NCI-H2029 (cell line): ENCODE measurements at regions not wholly inside any gene's neighbourhood (a gene's known extent, or its start where the extent isn't known, plus 50 kb on each side); places are given as distances from the start of the nearest gene placed in this dataset.

Experiments
- DNase-seq: peaks from one replicate; lab custom pipeline; 2025; lab: John Stamatoyannopoulos, UW

DNA sequence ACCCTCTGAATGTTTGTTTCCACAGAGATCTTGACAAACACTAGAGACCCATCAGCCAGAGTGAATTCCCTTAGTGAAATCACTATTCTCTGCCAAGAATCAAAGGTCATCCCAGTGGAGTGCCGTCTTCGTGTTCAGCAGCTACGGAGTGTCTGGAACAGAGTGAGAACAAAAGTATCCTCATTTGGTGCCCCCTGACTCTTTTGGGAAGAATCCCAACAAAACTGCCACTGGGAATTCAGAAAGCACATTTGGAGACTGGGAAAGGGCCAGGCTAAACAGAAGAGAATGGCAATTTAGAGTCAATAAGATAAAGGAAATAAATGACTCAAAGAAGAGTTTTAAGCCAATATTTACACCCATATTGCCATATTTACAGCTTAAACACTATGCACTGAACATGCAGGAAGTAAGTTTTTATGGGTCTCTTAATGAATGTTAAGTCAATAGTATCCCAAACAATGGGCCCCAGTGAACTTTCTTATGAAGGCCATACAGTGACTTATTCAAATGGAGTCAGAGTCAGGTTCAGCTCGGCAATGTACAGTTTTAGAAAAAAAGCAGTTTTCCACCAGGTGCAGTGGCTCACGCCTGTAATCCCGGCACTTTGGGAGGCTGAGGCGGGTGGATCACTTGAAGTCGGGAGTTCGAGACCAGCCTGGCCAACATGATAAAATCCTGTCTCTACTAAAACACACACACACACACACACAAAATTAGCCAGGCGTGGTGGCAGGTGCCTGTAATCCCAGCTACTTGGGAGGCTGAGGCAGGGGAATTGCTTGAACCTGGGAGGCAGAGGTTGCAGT is 392.6 kb downstream of the KLF5 start:
- no peak for DNase-seq

GRCh38 chr13:73450583-73450982 is 391.8 kb downstream of the KLF5 start:
- no peak for DNase-seq

- no peak for DNase-seq
These were observed 390.4 kb downstream of the KLF5 start for GRCh38 chr13:73449252-73449651.

DNA sequence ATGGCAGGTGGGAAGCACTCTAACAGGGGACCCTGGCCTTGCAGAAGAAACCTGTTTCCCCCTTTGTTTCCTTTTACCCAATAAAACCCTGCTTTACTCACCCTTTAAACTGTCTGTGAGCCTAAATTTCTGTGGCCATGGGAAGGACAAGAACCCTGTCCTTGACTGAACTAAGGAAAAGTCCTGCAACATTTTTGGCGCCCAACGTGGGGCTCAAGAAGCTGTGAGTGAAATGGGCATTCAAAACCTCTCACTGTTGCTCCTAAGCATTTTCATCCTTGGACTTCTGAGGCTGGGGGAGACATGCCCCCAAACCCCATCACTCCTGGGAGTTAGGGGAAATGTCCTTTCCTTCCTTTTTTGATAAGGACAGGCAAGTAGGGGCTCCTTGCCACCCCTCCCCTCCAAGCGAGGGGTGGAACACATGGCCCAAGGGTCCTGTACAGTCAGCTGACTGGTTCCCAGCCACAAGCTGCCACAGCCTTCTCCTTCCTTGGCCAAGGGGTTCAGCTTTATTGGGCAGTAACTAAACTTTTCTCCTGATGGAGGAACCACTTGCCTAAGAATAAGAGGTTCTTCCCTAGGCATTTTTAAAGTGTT is 381.6 kb downstream of the KLF5 start:
- DNase-seq = no peak

DNA sequence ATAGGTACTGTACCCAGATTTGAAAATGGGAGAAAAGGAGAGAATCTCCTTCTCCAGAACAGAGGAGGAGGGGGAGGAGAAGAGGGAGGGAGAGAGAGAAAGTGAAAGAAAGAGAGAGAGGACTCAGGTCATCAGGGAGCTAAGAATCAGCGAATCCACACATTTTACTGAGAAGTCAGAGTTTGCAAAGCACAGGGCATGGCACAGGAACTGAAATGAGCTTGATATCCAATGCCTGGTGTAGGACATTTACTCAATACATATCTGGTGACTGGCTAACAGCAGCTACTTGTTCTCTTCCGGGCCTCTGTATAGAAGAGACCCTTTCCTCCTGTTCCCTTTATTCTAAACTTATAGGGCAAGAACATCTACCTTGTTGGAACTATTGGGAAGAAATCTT is 375.1 kb downstream of the KLF5 start:
- DNase-seq = no peak

DNA sequence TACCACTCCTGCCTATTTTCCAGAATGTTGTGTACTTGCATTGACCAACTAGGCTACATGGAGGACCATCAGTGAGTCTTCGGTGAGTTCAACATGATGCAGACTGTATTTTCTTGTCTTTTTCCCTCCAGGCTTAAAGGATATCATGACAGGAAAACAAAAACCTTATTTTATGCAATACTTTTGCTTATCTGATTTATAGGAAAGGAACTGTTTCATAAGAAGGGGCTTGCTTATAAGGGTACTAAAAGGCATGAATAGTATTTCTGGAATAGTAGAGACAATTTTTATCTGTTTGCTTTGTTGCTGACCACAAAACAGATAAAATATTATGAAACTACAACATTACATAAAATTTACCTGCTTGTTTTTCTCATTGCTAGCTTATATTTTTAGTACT is 374.7 kb downstream of the KLF5 start:
- no peak for DNase-seq

- no peak for DNase-seq
These were observed 370.9 kb downstream of the KLF5 start for GRCh38 chr13:73429701-73430100.

DNA sequence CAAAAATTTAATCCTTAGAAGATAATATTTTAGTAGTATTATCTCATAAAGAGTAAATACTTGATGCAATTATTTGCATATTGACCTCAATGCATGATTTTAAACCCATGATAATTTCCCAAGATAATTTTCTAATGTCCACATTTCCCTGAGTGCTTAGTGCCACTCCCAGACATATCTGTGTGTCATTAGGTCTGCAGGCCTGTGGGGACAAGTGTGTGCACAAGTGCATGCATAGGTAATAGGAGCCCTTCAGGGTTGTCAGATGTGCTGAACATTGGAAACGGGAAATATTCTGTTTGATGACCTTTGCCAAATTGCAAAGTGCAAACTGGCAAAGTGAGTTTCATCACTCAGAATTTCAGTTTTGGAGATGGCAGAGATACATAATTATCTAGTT is 369.9 kb downstream of the KLF5 start:
- no peak for DNase-seq

DNA sequence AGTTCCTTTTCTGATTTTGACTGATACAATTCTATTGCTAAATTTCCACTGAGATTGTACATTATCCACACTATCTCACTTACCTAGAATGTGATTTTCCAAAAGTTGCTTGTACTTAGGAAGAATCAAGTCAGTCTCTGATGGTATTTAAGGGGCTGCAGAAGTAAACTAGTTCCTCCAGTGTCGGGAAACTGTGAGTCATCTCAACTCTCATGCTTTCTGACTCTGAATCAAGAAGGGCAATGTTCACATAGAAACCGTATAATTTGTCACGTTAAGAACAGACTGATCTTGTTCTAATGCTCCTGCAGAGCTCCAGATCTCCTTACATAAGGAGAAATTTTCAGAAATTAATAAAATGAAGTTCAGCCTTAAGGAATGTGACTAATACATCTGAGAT is 369.3 kb downstream of the KLF5 start:
- DNase-seq = no peak

DNA sequence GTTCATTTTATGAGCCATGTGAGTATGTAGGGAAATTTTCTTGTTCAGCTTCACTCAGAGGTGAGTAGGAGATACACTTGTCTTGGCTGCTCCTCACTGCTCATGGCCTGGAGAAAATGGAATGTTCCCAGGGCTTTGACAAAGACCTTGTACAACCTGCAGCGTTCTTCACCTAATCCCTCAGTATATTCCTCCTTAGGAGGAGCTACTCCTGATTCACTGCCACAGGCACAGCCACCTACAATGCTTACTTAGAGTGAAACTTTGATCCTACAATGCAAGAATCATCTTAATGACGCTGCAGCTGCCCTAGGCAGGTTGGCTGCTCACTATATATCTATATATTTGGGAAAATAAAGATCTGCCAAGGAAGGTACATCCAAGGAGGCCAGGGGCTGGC is 364.2 kb downstream of the KLF5 start:
- DNase-seq = no peak

GRCh38 chr13:73421310-73421912 is 362.6 kb downstream of the KLF5 start:
- DNase-seq = peak; percentile 72

DNA sequence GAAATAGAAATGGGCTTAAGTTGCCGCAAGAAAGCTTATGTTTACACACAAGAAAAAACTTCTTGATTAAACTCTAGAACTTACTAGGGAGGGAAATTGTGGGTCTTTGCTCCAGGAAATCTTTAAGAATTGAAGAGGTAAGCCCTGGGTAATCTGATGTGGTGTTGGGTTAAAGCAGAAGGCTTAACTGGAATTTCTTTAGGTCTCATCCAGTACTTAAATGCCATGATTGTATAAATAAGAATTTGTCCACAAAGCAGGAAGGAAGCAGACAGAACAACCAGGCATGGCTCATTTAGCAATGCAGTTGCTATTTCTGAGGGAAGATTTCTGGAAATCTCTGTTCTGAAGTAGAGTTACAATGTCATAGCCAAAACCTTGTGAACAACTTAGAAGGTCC is 360.4 kb downstream of the KLF5 start:
- DNase-seq = no peak

DNA sequence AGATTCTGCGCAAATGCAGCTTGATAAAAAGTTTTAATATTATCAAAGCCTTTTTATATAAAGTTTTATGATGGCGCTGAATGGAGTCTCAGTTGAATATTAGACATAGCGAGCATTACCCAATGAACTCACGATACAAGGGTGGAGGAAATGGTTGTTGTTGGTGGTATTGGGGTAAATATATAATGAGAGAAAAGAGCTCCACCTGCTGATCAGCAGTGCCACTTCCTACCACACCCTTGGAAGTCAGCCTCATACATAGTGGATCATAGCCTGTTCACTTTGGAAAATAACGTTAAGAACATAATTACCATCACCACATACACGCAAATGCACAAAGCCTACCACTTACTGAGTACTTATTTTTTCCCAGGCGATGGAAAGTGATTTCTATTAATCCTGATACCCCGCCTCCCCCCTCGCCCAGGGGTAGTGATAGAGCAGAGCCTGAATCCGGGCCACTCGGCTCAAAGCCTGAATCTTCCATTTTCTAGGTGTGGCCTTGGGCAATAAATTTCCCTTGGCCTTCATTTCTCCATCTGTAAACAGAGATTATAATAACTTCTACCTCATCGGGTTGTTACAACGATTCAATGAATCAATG is 358.3 kb downstream of the KLF5 start:
- no peak for DNase-seq

DNA sequence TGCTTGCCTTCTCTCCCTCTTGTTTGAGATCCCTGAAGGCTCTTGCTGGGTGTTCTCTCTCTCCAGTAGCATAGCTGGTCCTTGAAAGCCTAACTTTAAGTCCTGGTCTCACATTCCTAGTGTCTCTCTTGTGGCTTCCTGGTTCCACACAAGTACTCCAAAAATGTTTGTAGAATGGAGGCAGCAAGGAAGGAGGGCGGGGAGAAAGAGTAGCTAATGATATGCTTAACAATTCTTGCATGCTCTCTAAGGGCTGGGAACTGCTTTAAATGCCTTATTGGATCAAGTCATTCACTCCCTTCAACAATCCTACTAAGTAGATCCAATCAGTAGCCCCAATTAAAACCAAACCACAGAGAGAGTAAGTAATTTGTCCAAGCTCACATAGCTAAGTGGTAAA is 357.3 kb downstream of the KLF5 start:
- no peak for DNase-seq

GRCh38 chr13:73413656-73414055 is 354.9 kb downstream of the KLF5 start:
- no peak for DNase-seq

GRCh38 chr13:73412933-73413332 is 354.1 kb downstream of the KLF5 start:
- no peak for DNase-seq

DNA sequence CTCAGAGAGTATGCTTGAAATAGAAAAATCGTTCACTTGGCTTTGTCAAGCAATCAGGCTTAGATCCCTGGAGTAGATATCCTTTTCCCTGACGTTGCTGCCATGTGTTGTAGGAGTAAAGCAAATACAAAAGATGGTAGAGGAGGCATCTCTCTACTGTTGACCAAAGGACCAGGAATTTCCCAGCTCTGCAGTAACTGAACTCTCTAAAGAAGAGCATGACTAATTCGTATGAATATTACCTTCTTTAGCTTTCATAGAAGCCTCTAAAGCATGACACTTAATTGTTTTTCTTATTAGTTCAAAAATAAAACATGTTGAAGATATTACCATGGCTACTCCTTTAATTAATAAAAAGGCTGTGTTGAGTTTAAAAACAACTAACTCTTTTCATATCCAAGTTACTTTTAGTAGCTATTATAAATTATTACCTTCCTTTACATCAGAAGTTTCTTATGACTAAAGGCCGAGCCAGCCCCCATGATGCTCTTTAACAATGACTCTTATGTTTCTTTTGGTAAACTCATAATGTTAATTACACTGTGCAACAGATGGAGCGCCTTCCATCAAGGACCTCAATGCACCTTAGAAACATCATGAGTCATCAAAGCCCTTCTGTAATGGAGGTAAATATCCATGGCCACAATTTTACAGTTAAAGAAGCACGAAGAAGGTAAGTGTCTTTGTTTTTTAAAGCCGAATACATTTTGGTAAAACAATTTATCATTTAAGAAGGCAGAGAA is 352.4 kb downstream of the KLF5 start:
- no peak for DNase-seq

DNA sequence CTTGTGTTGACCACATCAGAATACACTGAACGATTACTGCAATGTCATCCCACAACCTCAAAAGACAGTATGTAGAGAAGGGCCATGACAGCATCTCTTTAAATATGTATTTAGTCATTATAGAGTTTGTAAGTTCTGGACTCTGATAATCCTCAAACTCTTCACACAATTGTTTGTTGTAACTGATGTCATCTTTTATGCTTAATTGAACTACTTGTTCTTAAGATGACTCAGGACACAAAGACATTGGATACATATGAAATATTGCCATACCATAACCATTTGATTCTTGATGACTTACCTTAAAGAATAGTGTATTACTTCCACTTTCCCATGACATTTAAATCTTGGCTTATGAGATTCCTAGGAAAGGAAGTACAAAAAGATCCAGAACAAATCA is 347.6 kb downstream of the KLF5 start:
- DNase-seq = no peak

GRCh38 chr13:73404581-73404980 is 345.8 kb downstream of the KLF5 start:
- DNase-seq = no peak

GRCh38 chr13:73403355-73404120 is 344.7 kb downstream of the KLF5 start:
- no peak for DNase-seq

DNA sequence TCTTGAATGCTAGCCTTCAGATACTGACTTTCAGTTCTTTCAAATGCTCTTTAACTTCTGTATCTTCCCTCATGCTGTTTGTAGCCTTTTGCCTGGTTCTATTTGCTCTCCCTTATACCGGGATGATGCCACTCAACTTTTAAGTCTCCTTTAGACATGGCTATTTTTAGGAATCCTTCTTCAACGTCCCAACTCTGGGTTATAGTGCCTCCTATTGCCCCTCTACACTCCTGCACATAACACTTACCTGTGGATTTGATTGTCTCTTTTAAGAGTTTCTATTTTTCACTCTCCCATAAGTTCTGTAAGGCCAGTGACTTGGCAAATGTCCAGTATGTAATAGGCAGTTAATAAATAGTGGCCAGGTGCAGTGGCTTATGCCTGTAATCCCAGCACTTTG is 343.0 kb downstream of the KLF5 start:
- no peak for DNase-seq
